ENCODE measurements at regions not wholly inside any gene's neighbourhood (a gene's known extent, or its start where the extent isn't known, plus 50 kb on each side); places are given as distances from the start of the nearest gene placed in this dataset.
"Not testable (repeated sequence)": the region's sequence is repeated elsewhere in the genome, so short reads cannot be mapped to it uniquely, and the experiment has no call there.

DNA sequence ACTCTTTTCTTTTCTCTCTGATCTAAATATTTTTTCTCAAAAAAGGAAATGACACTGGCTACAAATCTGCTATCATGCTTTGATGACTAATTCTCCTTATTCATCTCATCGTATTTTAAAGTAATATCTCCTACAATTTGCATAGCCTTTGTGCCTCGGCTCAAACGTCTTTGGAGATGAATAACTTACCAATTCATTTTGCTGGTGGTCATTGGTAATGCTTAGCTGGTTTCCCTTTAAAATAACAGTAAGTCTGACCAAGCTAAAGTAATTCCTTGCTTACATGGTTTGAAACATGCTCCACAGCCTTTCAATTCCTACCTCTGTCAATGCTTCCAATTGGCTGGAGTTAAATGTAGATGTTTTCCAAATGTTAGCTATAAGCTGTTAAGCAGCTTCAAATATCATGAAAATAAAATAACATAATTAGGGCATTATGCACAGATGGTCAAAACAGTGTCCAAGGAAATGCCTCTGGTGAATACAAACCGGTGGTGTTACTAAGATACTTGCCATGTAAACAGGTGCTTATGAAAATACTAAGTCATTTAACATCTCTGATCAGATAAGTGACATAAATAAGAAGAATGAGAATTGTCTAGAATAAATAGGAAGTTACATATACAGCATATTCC is 435.0 kb downstream of the POM121L12 start:
- H3K9ac ChIP-seq, result no peak overlapping the region
- no peaks in the 10 kb centered on the region for H3K36me3 ChIP-seq
- H3K4me3 ChIP-seq, result no peak overlapping the region
- no peak for TF ChIP-seq Cebpa-rat (IDR thresholded peaks at IDR 0.05)
- no peaks in the 10 kb centered on the region for H3K27me3 ChIP-seq
- no peaks in the 10 kb centered on the region for H3K4me1 ChIP-seq
- no peaks in the 10 kb centered on the region for H3K9me3 ChIP-seq (replicated peaks in 1 of 11)
- H3K27ac ChIP-seq, result no peak overlapping the region
- no peak overlapping the region for H3K4me2 ChIP-seq
- H4K20me1 ChIP-seq, result no peaks in the 10 kb centered on the region

DNA sequence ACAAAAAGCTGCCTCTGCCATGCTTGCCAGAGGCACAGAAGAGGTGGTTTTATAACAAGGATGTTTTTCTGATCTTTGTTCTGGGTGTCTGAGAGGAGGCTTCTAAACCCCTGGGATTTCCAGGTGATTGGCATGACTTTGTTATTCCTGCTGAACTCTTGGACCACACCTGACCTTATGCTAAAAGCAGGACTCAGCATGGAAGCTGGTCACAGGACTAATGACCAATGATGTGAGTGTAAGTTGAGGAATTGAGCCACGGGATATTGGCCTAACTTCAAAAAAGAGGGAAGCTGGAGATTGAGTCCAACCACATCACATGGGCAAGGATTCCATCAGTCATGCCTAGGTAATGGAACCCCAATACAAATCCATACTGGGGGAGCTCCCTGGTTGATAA is 437.9 kb downstream of the POM121L12 start:
- Histone ChIP-seq H3K9ac (no peak overlapping the region), H3K4me2 (no peak overlapping the region), H3K4me1 (no peaks in the 10 kb centered on the region), H3K9me3 (replicated peaks in 1 of 11) (no peaks in the 10 kb centered on the region), H3K27me3 (no peaks in the 10 kb centered on the region), H3K4me3 (no peak overlapping the region), H3K27ac (no peak overlapping the region), H4K20me1 (no peaks in the 10 kb centered on the region), H3K36me3 (no peaks in the 10 kb centered on the region)
- no peak for TF ChIP-seq Cebpa-rat (IDR thresholded peaks at IDR 0.05)

DNA sequence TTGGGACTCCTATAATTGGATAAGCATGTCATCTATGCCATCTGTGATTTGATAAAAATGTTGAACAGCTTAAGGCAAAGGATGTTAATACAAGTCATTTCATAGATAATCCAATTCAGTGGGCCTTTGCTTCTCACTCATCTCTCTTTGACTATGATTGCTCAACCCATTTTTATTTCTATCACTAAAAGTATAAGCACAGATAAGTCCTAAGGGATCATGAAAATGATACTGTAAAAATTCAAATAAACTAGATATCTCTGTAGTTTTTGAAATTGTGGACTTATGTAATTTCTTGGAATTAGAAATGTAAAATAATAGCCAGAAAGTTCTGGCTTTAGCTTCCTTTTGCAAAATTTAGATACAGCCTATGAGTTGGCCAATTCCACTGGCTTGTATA is 440.3 kb downstream of the POM121L12 start:
- Histone ChIP-seq H3K4me3 (no peak overlapping the region), H3K9ac (no peak overlapping the region), H3K36me3 (no peaks in the 10 kb centered on the region), H3K9me3 (replicated peaks in 1 of 11) (no peaks in the 10 kb centered on the region), H3K27ac (no peak overlapping the region), H3K4me1 (no peaks in the 10 kb centered on the region), H3K27me3 (no peaks in the 10 kb centered on the region), H3K4me2 (no peak overlapping the region), H4K20me1 (no peaks in the 10 kb centered on the region)
- TF ChIP-seq Cebpa-rat (IDR thresholded peaks at IDR 0.05), result no peak

GRCh38 chr7:53476566-53476965 is 441.1 kb downstream of the POM121L12 start:
- Histone ChIP-seq H3K9ac (no peak overlapping the region), H4K20me1 (no peaks in the 10 kb centered on the region), H3K27ac (no peak overlapping the region), H3K4me3 (no peak overlapping the region), H3K27me3 (no peaks in the 10 kb centered on the region), H3K36me3 (no peaks in the 10 kb centered on the region), H3K9me3 (replicated peaks in 1 of 11) (no peaks in the 10 kb centered on the region), H3K4me2 (no peak overlapping the region), H3K4me1 (no peaks in the 10 kb centered on the region)
- TF ChIP-seq Cebpa-rat (IDR thresholded peaks at IDR 0.05), result no peak

DNA sequence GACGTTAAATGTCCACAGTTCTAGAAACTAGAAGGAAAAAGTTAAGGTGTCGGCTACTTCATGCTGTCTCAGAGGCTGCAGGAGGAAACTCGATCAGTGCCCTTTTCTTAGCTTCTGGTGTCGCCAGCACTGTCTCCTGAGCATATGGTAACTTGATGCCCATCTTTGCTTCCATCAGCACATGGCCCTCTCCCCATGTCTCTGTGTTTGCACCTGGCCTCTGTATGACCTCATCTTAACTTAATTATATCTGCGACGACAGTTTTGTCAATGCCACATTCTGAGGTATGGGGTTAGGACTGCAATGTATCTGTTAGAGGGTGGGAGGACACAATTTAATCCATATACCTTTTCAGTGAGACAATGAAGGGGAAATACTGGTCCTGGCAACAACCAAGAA is 449.9 kb downstream of the POM121L12 start:
- no peaks in the 10 kb centered on the region for H3K9me3 ChIP-seq (replicated peaks in 1 of 11)
- TF ChIP-seq Cebpa-rat (IDR thresholded peaks at IDR 0.05), result no peak
- no peak overlapping the region for H3K4me3 ChIP-seq
- no peak overlapping the region for H3K4me2 ChIP-seq
- H3K27me3 ChIP-seq, result no peaks in the 10 kb centered on the region
- no peaks in the 10 kb centered on the region for H4K20me1 ChIP-seq
- H3K27ac ChIP-seq, result no peak overlapping the region
- H3K4me1 ChIP-seq, result no peaks in the 10 kb centered on the region
- H3K9ac ChIP-seq, result no peak overlapping the region
- H3K36me3 ChIP-seq, result no peaks in the 10 kb centered on the region

- Histone ChIP-seq H3K36me3 (no peaks in the 10 kb centered on the region), H3K9me3 (replicated peaks in 1 of 11) (peaks cover 0 to 8% (median 7%) of the 10 kb centered on the region in 11 experiments; a peak in 8 of 22 replicates), H3K27me3 (no peaks in the 10 kb centered on the region), H4K20me1 (no peaks in the 10 kb centered on the region), H3K27ac (no peak overlapping the region), H3K4me2 (no peak overlapping the region), H3K9ac (no peak overlapping the region), H3K4me3 (no peak overlapping the region), H3K4me1 (peaks cover 0 to 9% (median 0%) of the 10 kb centered on the region in 10 experiments; a peak in 1 of 20 replicates)
- no peak for TF ChIP-seq Cebpa-rat (IDR thresholded peaks at IDR 0.05)
Observed at GRCh38 chr7:53491051-53491450, 455.6 kb downstream of the POM121L12 start.

- H3K4me2 ChIP-seq; H3K27me3 ChIP-seq; H3K4me3 ChIP-seq; H3K36me3 ChIP-seq; H3K9ac ChIP-seq; H3K4me1 ChIP-seq; H4K20me1 ChIP-seq; H3K9me3 ChIP-seq (replicated peaks in 1 of 11); H3K27ac ChIP-seq: not testable (repeated sequence)
Observed at GRCh38 chr7:53495181-53495580, 459.7 kb downstream of the POM121L12 start.

GRCh38 chr7:53500076-53500475 is 464.6 kb downstream of the POM121L12 start:
- H3K9me3 ChIP-seq (replicated peaks in 1 of 11), result peaks cover 0 to 2% (median 2%) of the 10 kb centered on the region in 11 experiments; a peak in 6 of 22 replicates
- no peaks in the 10 kb centered on the region for H3K36me3 ChIP-seq

DNA sequence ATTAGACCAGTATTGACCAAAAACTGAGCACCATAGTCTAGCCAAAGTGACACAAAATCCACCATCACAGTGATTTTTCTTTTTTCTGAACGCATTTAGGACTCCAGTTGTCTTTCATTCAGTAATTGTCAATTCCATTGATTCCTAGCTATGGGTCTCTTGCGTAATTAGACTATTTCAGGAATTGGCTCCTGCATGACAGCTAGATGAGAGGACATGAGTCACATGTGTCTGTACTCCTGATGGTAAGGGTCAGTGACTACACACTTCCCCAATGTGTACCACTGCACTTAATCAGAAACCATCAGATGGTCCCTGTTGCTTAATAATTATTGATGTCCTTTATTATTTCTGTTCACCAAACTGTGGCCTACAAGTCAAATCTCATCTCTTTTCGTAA is 469.5 kb downstream of the POM121L12 start:
- Histone ChIP-seq H3K27ac (peak overlapping the region in 1 of 11 experiments; percentile 38; a peak in 1 of 22 replicates), H3K9ac (no peak overlapping the region), H3K4me1 (peaks cover 0 to 18% (median 5%) of the 10 kb centered on the region in 10 experiments; a peak in 10 of 20 replicates), H4K20me1 (no peaks in the 10 kb centered on the region), H3K27me3 (no peaks in the 10 kb centered on the region), H3K4me2 (peak overlapping the region in 5 of 11 experiments; percentile 43 to 69 (median 56); a peak in 11 of 22 replicates), H3K36me3 (no peaks in the 10 kb centered on the region), H3K4me3 (no peak overlapping the region), H3K9me3 (replicated peaks in 1 of 11) (no peaks in the 10 kb centered on the region)
- peak in 1 of 11 experiments; percentile 61; a peak in 1 of 22 replicates for TF ChIP-seq Cebpa-rat (IDR thresholded peaks at IDR 0.05)

More at GRCh38 chr7:53500076-53500475, 464.6 kb downstream of the POM121L12 start:
- peaks cover 0 to 11% (median 4%) of the 10 kb centered on the region in 10 experiments; a peak in 10 of 20 replicates for H3K4me1 ChIP-seq
- no peak overlapping the region for H3K27ac ChIP-seq
- TF ChIP-seq Cebpa-rat (IDR thresholded peaks at IDR 0.05), result no peak
- no peak overlapping the region for H3K9ac ChIP-seq
- H4K20me1 ChIP-seq, result no peaks in the 10 kb centered on the region
- no peak overlapping the region for H3K4me3 ChIP-seq
- H3K27me3 ChIP-seq, result no peaks in the 10 kb centered on the region
- H3K4me2 ChIP-seq, result no peak overlapping the region

GRCh38 chr7:53518319-53518718 is 482.9 kb downstream of the POM121L12 start:
- Histone ChIP-seq H4K20me1 (no peaks in the 10 kb centered on the region), H3K4me2 (no peak overlapping the region), H3K4me3 (no peak overlapping the region), H3K27ac (no peak overlapping the region), H3K9ac (no peak overlapping the region), H3K36me3 (no peaks in the 10 kb centered on the region), H3K4me1 (no peaks in the 10 kb centered on the region), H3K27me3 (no peaks in the 10 kb centered on the region), H3K9me3 (replicated peaks in 1 of 11) (peaks cover 0 to 7% (median 0%) of the 10 kb centered on the region in 11 experiments; a peak in 1 of 22 replicates)
- no peak for TF ChIP-seq Cebpa-rat (IDR thresholded peaks at IDR 0.05)

All from BLaER1 treated with 17β-estradiol and CSF1 and Interleukin-3, amounts not matched to agents 10 nM and 100 nM (cell line).